Activated T-cell treated with anti-CD3 and anti-CD28 coated beads, Interleukin-2, amount 50 U/mL, for 48 hours (primary cell): ENCODE measurements at regions not wholly inside any gene's neighbourhood (a gene's known extent, or its start where the extent isn't known, plus 50 kb on each side); places are given as distances from the start of the nearest gene placed in this dataset.

Experiments used
- DNase-seq, 2 experiments: peaks; one replicate each; pipeline ENCODE4 v3.0.0-alpha.2; 2020

DNA sequence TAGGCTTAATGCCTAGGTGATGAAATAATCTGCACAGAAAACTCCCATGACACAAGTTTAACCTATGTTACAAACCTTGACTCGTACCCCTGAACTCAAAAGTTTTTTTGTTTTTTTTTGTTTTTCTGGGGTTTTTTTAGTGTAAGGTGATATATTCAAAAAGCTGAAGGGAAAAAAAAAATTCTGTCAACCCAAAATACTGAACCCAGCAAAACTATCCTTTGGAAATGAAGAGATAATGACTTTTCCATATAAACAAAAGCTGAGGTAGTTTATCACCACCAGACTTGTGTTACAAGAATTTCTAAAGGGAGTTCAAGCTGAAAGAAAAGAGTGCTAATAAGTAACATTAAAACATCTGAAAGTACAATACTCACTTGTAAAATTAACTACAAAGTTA lies 448.1 kb downstream of the KCNH5 start:
- no peak for DNase-seq

DNA sequence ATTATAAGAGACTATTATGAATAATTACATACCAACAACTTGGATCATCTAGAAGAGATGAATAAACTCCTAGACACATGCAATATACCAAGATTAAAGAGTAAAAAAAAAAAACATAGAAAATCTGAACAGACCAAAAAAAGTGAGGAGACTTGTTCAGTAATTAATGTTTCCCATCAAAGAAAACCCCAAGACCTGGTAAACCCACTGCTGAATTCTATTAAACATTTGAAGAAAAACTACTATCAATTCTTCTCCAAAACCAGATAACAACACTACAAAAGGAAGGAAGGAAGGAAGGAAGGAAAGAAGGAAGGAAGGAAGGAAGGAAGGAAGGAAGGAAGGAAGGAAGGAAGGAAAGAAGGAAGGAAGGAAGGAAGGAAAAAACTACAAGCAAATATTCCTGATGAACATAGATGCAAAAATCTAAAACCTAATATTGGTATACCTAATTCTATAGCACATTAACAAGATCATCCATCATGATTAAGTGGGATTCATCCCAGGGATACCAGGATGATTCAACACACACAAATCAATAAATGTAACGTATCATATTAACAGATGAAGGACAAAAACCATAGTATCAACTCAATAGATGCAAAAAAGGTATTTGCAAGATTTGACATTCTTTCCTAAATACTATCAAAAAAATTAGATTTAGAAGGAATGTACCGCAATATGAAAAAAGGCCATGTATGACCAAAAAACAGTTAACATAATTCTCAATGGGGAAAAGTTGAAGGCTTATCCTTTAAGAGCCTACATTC lies 445.5 kb downstream of the KCNH5 start:
- no peak for DNase-seq

DNA sequence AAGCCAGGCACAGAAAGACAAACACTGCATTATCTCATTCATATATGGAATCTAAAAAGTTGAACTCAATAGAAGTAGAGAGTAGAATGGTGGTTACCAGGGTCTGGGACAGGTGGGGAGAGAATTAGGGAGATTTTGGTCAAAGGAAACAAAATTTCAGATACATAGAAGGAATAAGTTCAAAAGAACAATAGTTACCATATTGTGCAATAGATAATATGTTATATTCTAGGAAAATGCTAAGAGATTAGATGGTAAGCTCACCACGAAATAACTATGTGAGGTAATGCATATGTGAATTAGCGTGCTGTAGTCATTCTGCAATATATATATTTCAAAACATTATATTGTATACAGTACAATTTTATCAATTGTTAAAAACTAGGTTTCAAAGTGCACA lies 442.5 kb downstream of the KCNH5 start:
- no peak for DNase-seq

DNA sequence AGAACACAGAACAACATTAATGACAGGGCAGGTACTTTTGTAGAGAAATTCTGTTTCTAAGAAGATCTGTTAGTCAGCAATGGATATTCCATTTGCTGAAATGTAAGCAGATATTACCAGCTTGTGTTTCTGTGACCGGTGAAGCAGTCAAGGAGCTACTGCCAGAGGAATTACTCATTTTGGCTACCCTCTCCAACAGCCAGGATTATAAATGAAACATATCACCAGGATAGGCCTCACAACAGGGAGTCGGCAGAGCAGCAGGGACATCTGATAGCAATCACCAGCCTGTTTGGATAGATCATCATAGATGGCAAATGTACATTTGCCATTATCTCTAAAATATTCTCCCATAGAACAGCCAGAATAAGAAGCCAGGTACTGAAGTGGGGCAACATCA lies 440.7 kb downstream of the KCNH5 start:
- DNase-seq = no peak

DNA sequence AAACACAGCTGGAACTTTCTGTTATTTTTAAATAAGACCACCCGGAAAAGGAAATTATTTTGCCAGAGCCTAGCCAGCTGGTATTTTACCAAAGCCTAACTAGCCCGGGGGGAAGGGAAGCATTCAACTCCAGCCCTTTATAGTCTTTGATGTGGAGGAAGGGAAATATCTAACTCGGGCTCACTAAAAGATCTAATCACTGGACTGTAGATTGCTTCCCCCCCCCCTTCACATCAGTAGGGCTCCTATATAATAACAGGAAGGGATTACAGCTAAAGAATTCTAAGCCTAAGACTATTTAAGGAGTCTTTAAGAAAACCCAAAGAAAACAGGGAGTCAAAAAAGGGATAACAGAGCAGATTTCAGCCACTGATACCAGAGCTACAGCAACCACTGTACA lies 431.1 kb downstream of the KCNH5 start:
- no peak for DNase-seq

DNA sequence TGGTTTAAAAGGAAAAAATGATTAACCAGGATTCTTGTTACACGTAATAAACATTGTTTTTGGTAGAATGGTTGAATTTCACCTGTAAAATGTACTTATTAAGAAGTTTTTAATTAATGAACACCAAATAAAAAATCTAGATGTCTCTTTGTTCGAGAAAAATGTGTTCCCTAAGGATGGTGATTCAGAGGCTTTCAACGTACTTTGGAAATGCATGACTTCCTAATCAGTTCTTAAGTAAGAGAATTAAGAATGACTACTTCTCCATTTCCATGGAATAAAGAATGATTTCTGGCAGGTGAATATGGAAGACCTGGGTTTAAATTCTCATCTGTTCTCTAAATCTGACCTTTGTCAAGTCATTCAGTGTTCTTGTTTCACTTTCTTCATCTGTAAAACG lies 428.6 kb downstream of the KCNH5 start:
- no peak for DNase-seq

DNA sequence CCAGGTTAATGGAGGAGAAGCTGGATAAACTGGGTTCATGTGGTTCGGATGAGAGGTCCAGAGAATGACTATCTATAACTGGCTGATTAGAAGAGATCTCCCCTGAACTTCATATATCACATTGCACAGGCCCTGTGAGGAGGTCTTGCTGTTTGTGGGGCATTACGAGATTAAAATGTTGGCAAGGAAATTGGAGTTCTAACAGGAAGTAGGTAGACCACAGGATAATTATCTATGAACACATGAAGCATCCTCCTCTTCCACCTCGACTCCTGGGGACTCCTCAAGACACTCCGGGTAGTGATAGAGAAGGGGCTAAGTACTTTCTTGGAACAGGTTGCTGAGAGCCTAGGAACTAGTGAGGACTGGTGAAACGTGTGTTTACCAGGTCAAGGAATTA lies 418.8 kb downstream of the KCNH5 start:
- no peak for DNase-seq

DNA sequence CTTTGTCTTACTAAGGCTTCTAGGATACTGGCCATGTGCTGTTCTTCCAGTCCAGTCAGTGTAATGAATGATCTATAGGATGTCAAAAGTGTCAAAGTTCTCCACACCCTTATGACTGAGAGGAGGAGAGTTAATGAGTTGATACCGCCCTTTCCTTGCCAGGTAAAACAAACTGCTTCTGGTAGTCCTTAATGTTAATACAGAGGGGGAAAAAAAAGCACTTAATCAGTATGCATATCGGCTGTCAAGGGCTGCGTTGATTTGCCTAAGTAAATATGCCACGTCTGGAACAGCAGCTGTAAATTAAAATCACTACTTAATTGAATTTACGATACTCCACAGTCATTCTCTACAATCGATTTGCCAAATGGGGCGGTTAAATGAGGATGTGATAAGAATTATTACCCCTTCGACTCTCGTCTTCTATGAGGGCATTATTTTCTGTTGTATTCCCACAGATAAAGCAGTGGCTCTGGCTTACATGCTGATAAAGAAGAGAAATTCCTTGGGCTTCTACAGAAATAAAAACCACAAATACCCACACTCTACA lies 416.0 kb downstream of the KCNH5 start:
- no peak for DNase-seq

DNA sequence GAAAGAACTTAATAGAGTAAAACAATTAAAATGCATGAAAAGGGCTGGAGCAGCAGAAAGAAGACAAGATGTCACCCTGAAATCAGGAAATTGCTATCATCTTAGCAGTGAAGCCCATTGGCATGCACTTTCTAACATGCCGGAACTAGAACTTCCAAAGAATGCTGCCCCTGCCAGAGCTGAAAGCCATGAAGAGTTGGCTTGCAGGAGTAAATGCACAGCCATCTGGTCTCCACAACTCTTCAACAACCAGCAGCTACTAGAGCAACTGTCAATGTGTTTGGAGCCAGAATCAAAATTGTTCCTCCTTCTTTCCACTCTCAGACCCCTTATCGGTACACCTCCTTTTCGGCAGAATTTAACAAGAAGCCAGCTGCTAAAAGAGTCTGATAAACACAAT lies 414.1 kb downstream of the KCNH5 start:
- no peak for DNase-seq

DNA sequence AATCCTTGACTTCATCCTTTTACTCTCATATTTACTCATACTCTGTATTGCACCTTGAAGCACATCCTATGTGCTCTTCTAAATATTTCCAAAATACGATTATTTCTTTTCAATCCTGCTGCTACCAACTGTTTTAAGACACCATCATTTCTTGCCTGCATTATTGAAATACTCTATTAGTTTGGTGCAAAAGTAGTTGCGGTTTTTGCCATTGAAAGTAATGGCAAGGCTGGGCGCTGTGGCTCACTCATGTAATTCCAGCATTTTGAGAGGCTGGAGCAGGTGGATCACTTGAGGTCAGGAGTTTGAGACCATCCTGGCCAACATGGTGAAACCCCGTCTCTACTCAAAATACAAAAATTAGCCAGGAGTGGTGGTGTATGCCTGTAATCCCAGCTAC lies 412.5 kb downstream of the KCNH5 start:
- no peak for DNase-seq

DNA sequence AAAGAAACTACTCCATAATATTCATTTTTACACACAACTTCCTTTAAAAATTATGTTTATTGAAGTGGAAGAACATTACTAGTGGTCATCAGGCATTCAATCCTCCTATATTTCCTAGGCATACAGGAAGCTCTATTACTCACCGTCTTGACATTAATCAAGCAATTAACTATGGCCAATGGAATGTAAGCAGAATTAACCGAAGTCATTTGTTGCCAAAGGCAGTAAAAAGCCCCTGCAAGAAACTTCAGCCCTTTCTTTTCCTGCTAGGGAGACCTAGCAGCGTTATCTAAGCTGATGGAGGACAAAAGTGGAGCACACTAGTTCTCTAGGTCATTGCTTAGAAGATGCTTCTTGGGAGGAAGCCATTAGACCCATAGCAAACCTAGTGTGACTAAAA lies 399.6 kb downstream of the KCNH5 start:
- no peak for DNase-seq
